ENCODE measurements at regions not wholly inside any gene's neighbourhood (a gene's known extent, or its start where the extent isn't known, plus 50 kb on each side); places are given as distances from the start of the nearest gene placed in this dataset.
"Not testable (repeated sequence)": the region's sequence is repeated elsewhere in the genome, so short reads cannot be mapped to it uniquely, and the experiment has no call there.

GRCh38 chr6:15021074-15021473, 224.8 kb upstream of the JARID2 start:
- DNase-seq (ENCODE audit: low spot score) = no peak

- not testable (repeated sequence) for DNase-seq (ENCODE audit: low spot score)
Observed at GRCh38 chr6:15023018-15023417, 222.9 kb upstream of the JARID2 start.

GRCh38 chr6:15023448-15023847, 222.4 kb upstream of the JARID2 start:
- peak; percentile 7 for DNase-seq (ENCODE audit: low spot score)

- DNase-seq (ENCODE audit: low spot score) = no peak
Observed at GRCh38 chr6:15025446-15025845, 220.4 kb upstream of the JARID2 start.

GRCh38 chr6:15026832-15027231, 219.0 kb upstream of the JARID2 start:
- DNase-seq (ENCODE audit: low spot score) = no peak

- no peak for DNase-seq (ENCODE audit: low spot score)
Observed at GRCh38 chr6:15027472-15027871, 218.4 kb upstream of the JARID2 start.

- no peak for DNase-seq (ENCODE audit: low spot score)
Observed at GRCh38 chr6:15032015-15032414, 213.9 kb upstream of the JARID2 start.

- DNase-seq (ENCODE audit: low spot score) = no peak
Observed at GRCh38 chr6:15033850-15034203, 212.0 kb upstream of the JARID2 start.

GRCh38 chr6:15036690-15037245, 209.1 kb upstream of the JARID2 start:
- DNase-seq (ENCODE audit: low spot score) = no peak

- no peak for DNase-seq (ENCODE audit: low spot score)
Observed at GRCh38 chr6:15037253-15037652, 208.6 kb upstream of the JARID2 start.

GRCh38 chr6:15038013-15038791, 207.7 kb upstream of the JARID2 start:
- no peak for DNase-seq (ENCODE audit: low spot score)

GRCh38 chr6:15039136-15039535, 206.7 kb upstream of the JARID2 start:
- DNase-seq (ENCODE audit: low spot score) = no peak

- DNase-seq (ENCODE audit: low spot score) = no peak
Observed at GRCh38 chr6:15042938-15043337, 202.9 kb upstream of the JARID2 start.

- DNase-seq (ENCODE audit: low spot score) = no peak
Observed at GRCh38 chr6:15044146-15044882, 201.6 kb upstream of the JARID2 start.

GRCh38 chr6:15044948-15045347, 200.9 kb upstream of the JARID2 start:
- no peak for DNase-seq (ENCODE audit: low spot score)

- DNase-seq (ENCODE audit: low spot score) = no peak
Observed at GRCh38 chr6:15046751-15047150, 199.1 kb upstream of the JARID2 start.

- no peak for DNase-seq (ENCODE audit: low spot score)
Observed at GRCh38 chr6:15048367-15048766, 197.5 kb upstream of the JARID2 start.

- DNase-seq (ENCODE audit: low spot score) = no peak
Observed at GRCh38 chr6:15058200-15059061, 187.4 kb upstream of the JARID2 start.

- DNase-seq (ENCODE audit: low spot score) = no peak
Observed at GRCh38 chr6:15061180-15061641, 184.7 kb upstream of the JARID2 start.

GRCh38 chr6:15061908-15062515, 183.9 kb upstream of the JARID2 start:
- no peak for DNase-seq (ENCODE audit: low spot score)

GRCh38 chr6:15062516-15063252, 183.2 kb upstream of the JARID2 start:
- no peak for DNase-seq (ENCODE audit: low spot score)
